PC-3 (cell line): ENCODE measurements at regions not wholly inside any gene's neighbourhood (a gene's known extent, or its start where the extent isn't known, plus 50 kb on each side); places are given as distances from the start of the nearest gene placed in this dataset.

ENCODE experiments used
- ATAC-seq: fragments of 200-7000 bp; cut with Tn5 transposase; 2 replicates; pipeline ENCODE4 v1.9.1; 2020; ENCODE audit warnings: mild to moderate bottlenecking, moderate library complexity
- BruUV-seq: library from RNA; stranded (reverse); fragments of 400-500 nt; replicated peaks from 2 replicates; lab custom pipeline; 2021; lab: Mats Ljungman, UMichigan
- CTCF ChIA-PET: fragments of 300-600 bp; sonication (Branson Sonifier 250); formaldehyde crosslinking; loops from one replicate; lab custom pipeline; 2022; ENCODE audit warnings: antibody characterized with exemption; lab: Charles Lee
- POLR2A ChIA-PET: fragments of 300-600 bp; sonication (Branson Sonifier 250); formaldehyde crosslinking; loops from one replicate; lab custom pipeline; 2022; ENCODE audit warnings: antibody characterized with exemption; ENCODE audit not compliant: unreplicated experiment; lab: Charles Lee
- DNase-seq: peaks from one replicate; pipeline ENCODE4 v3.0.0-alpha.2; 2015
- H2AFZ ChIP-seq: fragments of 300-600 bp; sonication (generic); 2 replicates; pipeline ENCODE4 v1.6.0; 2016; ENCODE audit warnings: antibody characterized with exemption, low read length
- H3F3A ChIP-seq: fragments of 300-600 bp; sonication (generic); one replicate; pipeline ENCODE4 v1.6.0; 2017; ENCODE audit warnings: antibody characterized with exemption, low read length, control low read depth, mild to moderate bottlenecking; ENCODE audit not compliant: unreplicated experiment
- H3K27ac ChIP-seq: fragments of 300-600 bp; sonication (generic); 2 replicates; pipeline ENCODE4 v1.5.1; 2016; ENCODE audit warnings: mild to moderate bottlenecking, low read length
- H3K27me3 ChIP-seq: fragments of 300-600 bp; sonication (generic); 2 replicates; pipeline ENCODE4 v1.6.1; 2016; ENCODE audit warnings: low read length, mixed read lengths
- H3K36me3 ChIP-seq: fragments of 300-600 bp; sonication (generic); 2 replicates; pipeline ENCODE4 v1.6.1; 2016; ENCODE audit warnings: low read depth, mixed run types, low read length, mixed read lengths
- H3K4me1 ChIP-seq: fragments of 300-600 bp; sonication (generic); 2 replicates; pipeline ENCODE4 v1.5.1; 2016; ENCODE audit warnings: low read length; ENCODE audit not compliant: insufficient read depth
- H3K4me2 ChIP-seq: fragments of 300-600 bp; sonication (generic); 2 replicates; pipeline ENCODE4 v1.6.0; 2016; ENCODE audit warnings: low read length
- H3K4me3 ChIP-seq: fragments of 300-600 bp; sonication (generic); 2 replicates; pipeline ENCODE4 v1.5.1; 2016; ENCODE audit warnings: mild to moderate bottlenecking, low read length, mixed read lengths
- H3K79me2 ChIP-seq: fragments of 300-600 bp; sonication (generic); 2 replicates; pipeline ENCODE4 v1.6.1; 2017; ENCODE audit warnings: low read length, mixed read lengths
- H3K9ac ChIP-seq: fragments of 300-600 bp; sonication (generic); 2 replicates; pipeline ENCODE4 v1.6.0; 2016; ENCODE audit warnings: mild to moderate bottlenecking, low read length
- H3K9me2 ChIP-seq: fragments of 300-600 bp; sonication (generic); replicated peaks from 2 replicates; pipeline ENCODE4 v1.6.1; 2016; ENCODE audit warnings: mixed run types, low read length, mixed read lengths
- H3K9me3 ChIP-seq: fragments of 300-600 bp; sonication (generic); 2 replicates; pipeline ENCODE4 v1.6.1; 2016; ENCODE audit warnings: low read length, mixed read lengths
- H4K20me1 ChIP-seq: fragments of 300-600 bp; sonication (generic); 2 replicates; pipeline ENCODE4 v1.6.1; 2016; ENCODE audit warnings: low read length, mixed read lengths
- EZH2 ChIP-seq: fragments of 300-600 bp; sonication (generic); IDR thresholded peaks from one replicate; pipeline ENCODE4 v1.6.1; 2017; ENCODE audit warnings: antibody characterized with exemption, mild to moderate bottlenecking, low read length; ENCODE audit not compliant: unreplicated experiment
- EZH2phosphoT487 ChIP-seq: fragments of 300-600 bp; sonication (generic); IDR thresholded peaks from 2 replicates; pipeline ENCODE4 v1.6.1; 2018; ENCODE audit warnings: mild to moderate bottlenecking, antibody characterized with exemption, low read length, borderline replicate concordance
- intact Hi-C: fragments of 100-400 bp; cut with micrococcal nuclease; formaldehyde crosslinking; loops from 2 replicates; pipeline ENCODE4 v1.9.0; 2023
- TF ChIP-seq, protein P1 (sequence below): fragments of 300-600 bp; sonication (generic); conservative IDR thresholded peaks from 2 replicates; pipeline ENCODE4 v1.5.1; 2017; ENCODE audit warnings: antibody characterized with exemption, low read depth, mild to moderate bottlenecking, low read length

DNA sequence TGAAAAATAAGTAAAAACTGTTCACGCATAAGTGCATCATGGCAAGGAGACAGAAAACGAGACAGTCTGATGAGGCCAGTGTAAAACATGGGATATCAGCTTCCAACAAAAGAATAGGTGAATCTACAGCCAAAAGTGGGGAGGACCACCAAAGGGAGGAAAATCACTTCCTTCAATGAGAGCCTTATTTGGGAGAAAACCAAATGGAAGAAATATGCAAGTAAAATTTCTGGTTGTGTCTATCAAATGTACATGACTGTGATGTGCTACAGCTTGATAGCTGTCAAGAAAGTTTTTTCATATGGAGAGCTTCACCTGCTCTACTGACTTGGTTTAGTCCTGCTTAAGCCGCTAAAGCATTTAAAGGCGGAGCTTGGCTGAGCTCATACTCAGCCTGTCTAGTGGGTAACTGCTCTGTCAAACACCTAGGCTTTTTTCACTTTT lies 66.2 kb downstream of the MAGEA1 start:
- Histone ChIP-seq H3F3A (no peaks in the 10 kb centered on the region), H2AFZ (no peak overlapping the region), H3K27me3 (peaks cover 78% of the 10 kb centered on the region), H3K4me3 (no peak overlapping the region), H3K9me3 (no peaks in the 10 kb centered on the region), H3K79me2 (no peaks in the 10 kb centered on the region), H3K4me1 (no peaks in the 10 kb centered on the region), H3K4me2 (no peak overlapping the region), H3K27ac (no peak overlapping the region), H3K9ac (no peak overlapping the region), H3K9me2 (no peaks in the 10 kb centered on the region), H4K20me1 (no peaks in the 10 kb centered on the region), H3K36me3 (no peaks in the 10 kb centered on the region)
- DNase-seq = no peak
- ChIA-PET CTCF (no interaction called here), POLR2A (no interaction called here)
- intact Hi-C loops = no loop called here
- ATAC-seq = no peak
- no TSS peak for BruUV-seq
- no peak for TF ChIP-seq EZH2
- TF ChIP-seq, protein P1, sequence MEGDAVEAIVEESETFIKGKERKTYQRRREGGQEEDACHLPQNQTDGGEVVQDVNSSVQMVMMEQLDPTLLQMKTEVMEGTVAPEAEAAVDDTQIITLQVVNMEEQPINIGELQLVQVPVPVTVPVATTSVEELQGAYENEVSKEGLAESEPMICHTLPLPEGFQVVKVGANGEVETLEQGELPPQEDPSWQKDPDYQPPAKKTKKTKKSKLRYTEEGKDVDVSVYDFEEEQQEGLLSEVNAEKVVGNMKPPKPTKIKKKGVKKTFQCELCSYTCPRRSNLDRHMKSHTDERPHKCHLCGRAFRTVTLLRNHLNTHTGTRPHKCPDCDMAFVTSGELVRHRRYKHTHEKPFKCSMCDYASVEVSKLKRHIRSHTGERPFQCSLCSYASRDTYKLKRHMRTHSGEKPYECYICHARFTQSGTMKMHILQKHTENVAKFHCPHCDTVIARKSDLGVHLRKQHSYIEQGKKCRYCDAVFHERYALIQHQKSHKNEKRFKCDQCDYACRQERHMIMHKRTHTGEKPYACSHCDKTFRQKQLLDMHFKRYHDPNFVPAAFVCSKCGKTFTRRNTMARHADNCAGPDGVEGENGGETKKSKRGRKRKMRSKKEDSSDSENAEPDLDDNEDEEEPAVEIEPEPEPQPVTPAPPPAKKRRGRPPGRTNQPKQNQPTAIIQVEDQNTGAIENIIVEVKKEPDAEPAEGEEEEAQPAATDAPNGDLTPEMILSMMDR = no peak
- no peak for TF ChIP-seq EZH2phosphoT487

DNA sequence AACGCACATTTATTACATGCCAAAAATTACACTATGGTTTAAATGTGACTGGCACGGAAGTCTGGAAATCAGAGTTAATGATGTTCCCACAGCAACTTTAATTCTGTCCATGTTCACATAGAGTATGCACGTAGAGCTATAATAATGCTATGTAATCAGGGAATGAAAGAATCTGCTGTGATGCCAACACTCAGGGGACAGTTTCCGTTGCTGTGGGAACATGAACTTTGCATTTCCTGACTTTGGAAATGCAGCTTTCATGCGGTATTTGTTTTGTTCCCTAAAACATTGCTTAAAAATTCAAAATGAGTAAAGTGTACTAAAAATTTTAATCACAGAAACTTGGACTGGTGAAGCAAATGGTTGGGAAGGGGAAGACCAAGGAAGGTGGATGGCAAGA lies 65.7 kb downstream of the MAGEA1 start:
- CTCF ChIA-PET = no interaction called here
- Histone ChIP-seq H3K79me2 (no peaks in the 10 kb centered on the region), H2AFZ (no peak overlapping the region), H3K9me3 (no peaks in the 10 kb centered on the region), H3K27me3 (peaks cover 83% of the 10 kb centered on the region), H3K4me3 (no peak overlapping the region), H3K27ac (no peak overlapping the region), H3K9ac (no peak overlapping the region), H3K9me2 (no peaks in the 10 kb centered on the region), H3K4me2 (no peak overlapping the region), H3K4me1 (no peaks in the 10 kb centered on the region), H3K36me3 (no peaks in the 10 kb centered on the region), H3F3A (no peaks in the 10 kb centered on the region), H4K20me1 (no peaks in the 10 kb centered on the region)
- POLR2A ChIA-PET = no interaction called here
- no peak for ATAC-seq
- intact Hi-C loops = no loop called here
- DNase-seq = no peak
- BruUV-seq = no TSS peak
- TF ChIP-seq, protein P1 = no peak
- no peak for TF ChIP-seq EZH2phosphoT487
- no peak for TF ChIP-seq EZH2

DNA sequence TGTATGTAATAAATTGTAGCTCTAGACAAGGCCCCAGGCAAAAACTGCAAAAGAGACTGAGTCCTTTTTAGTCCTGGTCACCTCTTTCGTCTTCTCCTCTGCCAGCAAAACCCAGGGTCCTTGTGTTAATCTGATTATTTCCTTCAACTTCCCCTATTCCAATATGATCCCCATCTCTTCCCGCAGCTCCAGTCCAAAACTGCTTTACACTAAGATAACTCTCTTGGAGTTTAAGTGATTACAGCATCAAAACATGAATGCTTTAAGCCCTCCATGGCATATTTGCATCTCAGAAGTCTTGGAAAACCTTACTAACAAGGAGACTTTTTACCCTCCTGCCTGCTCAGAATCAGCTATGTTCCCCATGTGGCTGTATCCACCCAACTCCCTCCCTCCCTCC lies 59.3 kb downstream of the MAGEA1 start:
- no peaks in the 10 kb centered on the region for H3K36me3 ChIP-seq
- no peaks in the 10 kb centered on the region for H3F3A ChIP-seq
- no peak for ATAC-seq
- intact Hi-C loops = no loop called here
- ChIA-PET POLR2A (no interaction called here), CTCF (no interaction called here)
- no peaks in the 10 kb centered on the region for H3K79me2 ChIP-seq
- TF ChIP-seq EZH2phosphoT487 (no peak), EZH2 (no peak)
- TF ChIP-seq, protein P1 = no peak
- no peaks in the 10 kb centered on the region for H4K20me1 ChIP-seq
- H2AFZ ChIP-seq = no peak overlapping the region
- no peak overlapping the region for H3K27ac ChIP-seq
- H3K9me2 ChIP-seq = no peaks in the 10 kb centered on the region
- no peak overlapping the region for H3K4me3 ChIP-seq
- DNase-seq = no peak
- peaks cover 72% of the 10 kb centered on the region for H3K27me3 ChIP-seq
- no peaks in the 10 kb centered on the region for H3K9me3 ChIP-seq
- H3K4me2 ChIP-seq = no peak overlapping the region
- no peaks in the 10 kb centered on the region for H3K4me1 ChIP-seq
- H3K9ac ChIP-seq = no peak overlapping the region
- no TSS peak for BruUV-seq
